HAP-1 (cell line): ENCODE measurements at regions not wholly inside any gene's neighbourhood (a gene's known extent, or its start where the extent isn't known, plus 50 kb on each side); places are given as distances from the start of the nearest gene placed in this dataset.
A peak's percentile ranks its signal among the peaks of the same experiment; 100 is the strongest.

Experiments
- DNase-seq, 2 experiments: peaks; one replicate each; pipeline ENCODE4 v3.0.0-alpha.2; 2016 to 2020; ENCODE audit warnings: low spot score in 2 of 2
- H3K27me3 ChIP-seq: fragments of 250-450 bp; sonication (Bioruptor Pico); 2 replicates; pipeline ENCODE4 v1.5.1; 2020; ENCODE audit warnings: low read depth, mild to moderate bottlenecking, moderate library complexity
- H3K36me3 ChIP-seq: fragments of 250-450 bp; sonication (Bioruptor Pico); replicated peaks from 2 replicates; pipeline ENCODE4 v1.5.1; 2020; ENCODE audit warnings: mild to moderate bottlenecking
- H3K4me1 ChIP-seq: fragments of 250-450 bp; sonication (Bioruptor Pico); 2 replicates; pipeline ENCODE4 v1.5.1; 2020; ENCODE audit warnings: mild to moderate bottlenecking
- H3K4me3 ChIP-seq: fragments of 250-450 bp; sonication (Bioruptor Pico); 2 replicates; pipeline ENCODE4 v1.5.1; 2020; ENCODE audit warnings: mild to moderate bottlenecking, moderate library complexity
- H3K9me3 ChIP-seq: fragments of 250-450 bp; sonication (Bioruptor Pico); 2 replicates; pipeline ENCODE4 v1.5.1; 2020; ENCODE audit warnings: mild to moderate bottlenecking, moderate library complexity
- in situ Hi-C: fragments of 300-500 bp; cut with MboI; formaldehyde crosslinking; loops from 3 replicates; pipeline ENCODE4 v1.14.3; 2020; ENCODE audit warnings: low sequenced_read_pairs, inconsistent platforms, mixed read lengths

DNA sequence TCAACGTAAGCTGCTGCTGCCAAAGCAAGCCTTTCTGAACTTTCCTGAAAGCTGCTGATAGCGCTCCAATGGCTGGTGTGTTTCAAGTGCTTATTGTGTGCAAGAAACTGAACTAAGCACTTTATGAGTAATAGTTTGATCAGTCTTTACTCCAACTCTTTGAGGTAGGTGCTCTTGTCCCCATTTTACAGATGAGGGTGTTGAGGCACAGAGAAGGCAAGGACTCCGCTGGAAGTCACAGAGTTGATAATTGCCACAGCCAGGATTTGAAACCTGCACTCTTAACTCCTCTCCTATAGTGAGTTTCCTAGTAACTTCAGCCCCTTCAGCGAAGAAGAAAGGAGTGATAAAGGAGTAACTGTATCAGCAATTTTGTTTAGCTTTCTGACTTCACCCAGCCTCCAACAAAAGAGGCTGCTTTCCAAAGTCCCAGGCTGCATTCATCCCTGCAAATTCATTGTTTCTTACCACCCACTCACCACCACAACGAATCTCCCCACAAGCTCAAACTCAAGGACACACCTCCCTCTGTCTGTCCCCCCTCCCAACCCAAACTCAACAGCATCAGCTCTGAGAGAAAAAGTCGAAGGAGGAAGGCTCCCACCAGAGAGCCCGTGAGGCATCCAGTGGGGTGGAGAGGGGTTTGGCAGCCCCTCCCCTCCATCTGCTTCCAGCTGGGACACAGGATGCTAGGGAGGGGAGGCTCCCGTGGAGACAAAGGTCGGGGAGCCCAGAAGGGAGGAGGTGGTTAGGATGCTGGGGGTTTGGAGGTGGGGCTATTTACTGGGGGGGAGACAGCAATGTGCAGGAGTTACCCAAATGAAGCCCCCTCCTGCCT lies 139.6 kb downstream of the NAV1 start:
- no peaks in the 10 kb centered on the region for H3K9me3 ChIP-seq
- DNase-seq: no peak
- H3K27me3 ChIP-seq: peaks cover 3% of the 10 kb centered on the region; the same call in 1 of the 2 replicates
- H3K4me3 ChIP-seq: no peak overlapping the region
- in situ Hi-C loops: no loop called here
- no peaks in the 10 kb centered on the region for H3K4me1 ChIP-seq
- no peaks in the 10 kb centered on the region for H3K36me3 ChIP-seq

DNA sequence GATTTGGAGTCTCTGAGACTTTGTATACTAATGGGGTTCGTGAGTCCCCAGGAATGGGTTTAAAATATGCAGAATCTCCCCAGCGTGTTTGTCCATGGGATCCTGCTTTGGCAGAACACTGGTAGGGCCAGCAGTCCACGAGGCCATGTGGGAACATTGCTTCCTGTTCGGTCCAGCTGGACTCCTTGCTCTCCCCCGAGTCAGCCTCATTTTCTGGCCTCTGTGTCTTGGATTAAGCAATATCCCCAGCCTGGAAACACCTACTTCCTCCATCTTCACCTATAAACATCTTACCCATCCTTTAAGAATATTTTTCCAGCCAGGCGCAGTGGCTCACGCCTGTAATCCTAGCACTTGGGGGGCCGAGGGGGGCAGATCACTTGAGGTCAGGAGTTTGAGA lies 142.4 kb downstream of the NAV1 start:
- Histone ChIP-seq H3K4me3 (no peak overlapping the region), H3K27me3 (peaks cover 7% of the 10 kb centered on the region; the same call in 1 of the 2 replicates), H3K36me3 (no peaks in the 10 kb centered on the region), H3K4me1 (no peaks in the 10 kb centered on the region), H3K9me3 (no peaks in the 10 kb centered on the region)
- in situ Hi-C loops: no loop called here
- no peak for DNase-seq

DNA sequence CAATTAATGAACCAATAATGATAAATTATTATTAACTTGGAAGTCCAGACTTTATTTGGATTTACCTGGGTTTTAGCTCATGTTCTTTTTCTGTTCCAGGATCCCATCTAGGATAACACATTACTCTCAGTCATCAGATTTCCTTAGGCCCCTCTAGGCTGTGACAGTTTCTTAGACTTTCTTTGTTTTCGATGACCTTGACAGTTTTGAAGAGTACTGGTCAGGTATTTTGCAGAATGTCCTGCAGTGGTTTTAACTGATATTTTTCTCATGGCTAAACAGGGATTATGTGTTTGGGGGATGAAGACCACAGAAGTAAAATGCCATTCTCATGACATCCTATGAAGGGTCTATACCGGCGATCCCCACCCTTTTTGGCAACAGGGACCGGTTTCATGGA lies 144.0 kb downstream of the NAV1 start:
- no peaks in the 10 kb centered on the region for H3K36me3 ChIP-seq
- no peaks in the 10 kb centered on the region for H3K4me1 ChIP-seq
- no peak for DNase-seq
- H3K27me3 ChIP-seq: peaks cover 10% of the 10 kb centered on the region; the same call in 1 of the 2 replicates
- no peak overlapping the region for H3K4me3 ChIP-seq
- in situ Hi-C loops: no loop called here
- H3K9me3 ChIP-seq: no peaks in the 10 kb centered on the region

DNA sequence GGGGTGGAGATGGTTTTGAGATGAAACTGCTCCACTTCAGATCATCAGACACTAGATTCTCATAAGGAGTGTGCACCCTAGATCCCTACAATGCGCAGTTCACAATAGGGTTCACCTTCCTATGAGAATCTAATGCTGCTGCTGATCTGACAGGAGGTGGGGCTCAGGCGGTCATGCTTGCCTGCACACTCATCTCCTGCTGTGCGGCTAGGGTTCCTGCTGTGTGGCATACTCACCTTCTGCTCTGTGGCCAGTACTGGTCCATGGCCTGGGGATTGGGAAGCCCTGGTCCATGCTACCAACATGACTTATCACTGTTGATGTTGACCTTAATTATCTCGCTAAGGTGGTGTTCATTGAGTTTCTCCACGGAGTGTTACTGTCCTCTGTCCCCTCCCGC lies 144.5 kb downstream of the NAV1 start:
- H3K36me3 ChIP-seq: no peaks in the 10 kb centered on the region
- H3K4me1 ChIP-seq: no peaks in the 10 kb centered on the region
- in situ Hi-C loops: no loop called here
- peaks cover 7% of the 10 kb centered on the region; the same call in 1 of the 2 replicates for H3K27me3 ChIP-seq
- DNase-seq: no peak
- no peaks in the 10 kb centered on the region for H3K9me3 ChIP-seq
- no peak overlapping the region for H3K4me3 ChIP-seq

DNA sequence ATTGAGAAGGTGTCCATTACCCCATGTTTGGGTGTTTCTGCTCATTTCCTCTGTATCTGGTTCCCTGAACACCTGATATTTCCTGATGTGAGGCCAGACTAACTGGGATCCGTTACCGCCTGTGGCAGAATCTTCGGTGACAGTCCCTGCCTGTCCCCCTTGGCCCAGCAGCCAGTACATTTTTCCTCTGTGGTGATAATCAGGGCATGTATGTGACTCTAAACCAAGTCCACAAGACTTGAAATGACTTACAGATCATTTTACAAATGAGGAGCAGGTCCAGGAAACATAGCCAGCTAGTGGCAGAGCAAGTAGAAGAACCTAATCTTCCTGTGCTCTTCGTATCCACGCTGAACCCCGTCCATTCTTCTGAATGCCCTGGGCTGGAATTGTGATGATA lies 143.5 kb upstream of the IPO9 start:
- Histone ChIP-seq H3K4me3 (no peak overlapping the region), H3K27me3 (peaks cover 7% of the 10 kb centered on the region; the same call in 1 of the 2 replicates), H3K36me3 (no peaks in the 10 kb centered on the region), H3K4me1 (no peaks in the 10 kb centered on the region), H3K9me3 (no peaks in the 10 kb centered on the region)
- DNase-seq: no peak
- in situ Hi-C loops: no loop called here

DNA sequence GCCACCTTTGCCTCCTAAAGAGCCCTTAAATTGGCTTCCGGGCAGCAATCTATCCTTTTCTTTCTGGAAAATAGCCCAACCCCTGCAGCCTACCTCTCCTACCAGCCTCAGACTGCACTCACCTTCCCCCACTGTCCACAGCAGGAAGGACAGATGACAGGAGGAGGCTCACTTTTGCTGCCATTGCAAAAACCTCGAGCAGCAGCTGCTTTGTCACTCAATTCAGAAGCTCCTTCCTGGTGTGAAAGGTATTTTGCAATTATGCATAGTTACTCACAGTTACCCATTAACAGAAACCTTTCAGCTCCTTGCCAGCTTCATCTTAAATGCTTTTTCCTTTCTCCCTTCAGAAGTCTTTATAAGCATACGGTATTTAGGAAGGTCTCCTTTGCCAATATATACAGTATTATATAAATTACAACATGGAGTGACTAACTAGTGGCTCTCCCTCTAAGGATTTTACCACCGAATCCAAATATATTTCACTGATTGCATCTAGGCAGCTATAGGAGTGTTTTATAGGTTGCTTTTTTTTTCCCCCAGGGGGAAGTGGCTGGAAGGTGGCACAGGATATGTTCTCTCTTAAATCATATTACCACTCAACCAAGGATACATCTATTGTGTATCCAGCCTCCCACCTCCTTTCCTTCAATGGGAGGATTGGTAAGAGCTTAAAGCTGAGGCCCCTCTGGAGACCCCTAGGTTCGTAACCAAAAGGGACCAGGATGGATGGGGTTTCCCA lies 142.1 kb upstream of the IPO9 start:
- Histone ChIP-seq H3K4me3 (no peak overlapping the region), H3K36me3 (no peaks in the 10 kb centered on the region), H3K4me1 (no peaks in the 10 kb centered on the region), H3K9me3 (no peaks in the 10 kb centered on the region), H3K27me3 (peaks cover 7% of the 10 kb centered on the region; the same call in 1 of the 2 replicates)
- DNase-seq: no peak
- in situ Hi-C loops: no loop called here

DNA sequence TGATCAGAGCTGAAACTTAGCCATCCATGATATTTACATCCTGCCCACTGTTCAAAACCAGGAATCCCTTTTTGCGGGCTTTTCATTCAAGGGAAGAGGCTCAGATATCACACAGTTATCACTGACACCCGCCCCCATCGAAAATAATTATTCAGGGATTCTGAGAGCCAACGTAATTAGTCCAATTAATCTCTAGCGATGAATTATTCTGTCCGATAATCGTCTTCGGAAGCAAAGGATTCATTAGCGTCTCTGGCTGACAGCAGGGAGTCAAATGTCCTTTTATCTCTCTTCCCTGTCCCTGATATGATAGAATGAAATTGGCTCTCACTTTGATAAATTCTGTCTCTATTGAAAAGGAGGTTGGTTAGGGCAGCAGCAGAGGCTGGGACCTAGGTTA lies 140.4 kb upstream of the IPO9 start:
- Histone ChIP-seq H3K9me3 (no peaks in the 10 kb centered on the region), H3K27me3 (peaks cover 7% of the 10 kb centered on the region; the same call in 1 of the 2 replicates), H3K4me3 (no peak overlapping the region), H3K4me1 (no peaks in the 10 kb centered on the region), H3K36me3 (no peaks in the 10 kb centered on the region)
- in situ Hi-C loops: no loop called here
- no peak for DNase-seq

DNA sequence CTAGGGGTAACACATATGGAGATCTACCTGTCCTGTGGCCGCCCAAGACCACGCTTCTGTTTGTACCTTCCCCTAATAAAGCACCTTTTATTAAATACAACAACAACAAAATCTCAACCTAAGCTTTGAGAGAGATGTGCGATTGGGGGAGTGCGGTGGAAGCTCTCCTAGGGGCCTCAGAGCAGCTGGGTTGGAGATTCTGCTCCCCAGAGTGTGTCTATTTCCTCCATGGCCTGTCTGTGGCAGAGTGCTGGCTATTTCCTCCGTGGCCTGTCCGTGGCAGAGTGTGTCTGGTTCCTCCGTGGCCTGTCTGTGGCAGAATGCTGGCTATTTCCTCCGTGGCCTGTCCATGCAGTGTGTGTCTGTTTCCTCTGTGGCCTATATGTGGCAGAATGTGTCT lies 139.3 kb upstream of the IPO9 start:
- in situ Hi-C loops: no loop called here
- H3K27me3 ChIP-seq: peaks cover 2% of the 10 kb centered on the region; the same call in 1 of the 2 replicates
- DNase-seq: no peak
- H3K9me3 ChIP-seq: no peaks in the 10 kb centered on the region
- no peak overlapping the region for H3K4me3 ChIP-seq
- H3K4me1 ChIP-seq: no peaks in the 10 kb centered on the region
- H3K36me3 ChIP-seq: no peaks in the 10 kb centered on the region

DNA sequence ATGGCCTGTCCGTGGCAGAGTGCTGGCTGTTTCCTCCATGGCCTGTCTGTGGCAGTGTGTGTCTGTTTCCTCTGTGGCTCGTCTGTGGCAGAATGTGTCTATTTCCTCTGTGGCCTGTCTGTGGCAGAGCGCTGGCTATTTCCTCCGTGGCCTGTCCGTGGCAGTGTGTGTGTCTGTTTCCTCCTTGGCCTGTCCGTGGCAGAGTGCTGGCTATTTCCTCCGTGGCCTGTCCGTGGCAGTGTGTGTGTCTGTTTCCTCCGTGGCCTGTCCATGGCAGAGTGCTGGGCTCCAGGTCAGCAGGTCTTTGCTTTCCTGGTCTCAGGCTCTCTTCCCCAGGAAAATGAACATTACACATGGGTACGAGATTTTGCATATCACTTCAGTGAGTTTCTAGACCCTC lies 138.4 kb upstream of the IPO9 start:
- in situ Hi-C loops: no loop called here
- no peaks in the 10 kb centered on the region for H3K4me1 ChIP-seq

DNA sequence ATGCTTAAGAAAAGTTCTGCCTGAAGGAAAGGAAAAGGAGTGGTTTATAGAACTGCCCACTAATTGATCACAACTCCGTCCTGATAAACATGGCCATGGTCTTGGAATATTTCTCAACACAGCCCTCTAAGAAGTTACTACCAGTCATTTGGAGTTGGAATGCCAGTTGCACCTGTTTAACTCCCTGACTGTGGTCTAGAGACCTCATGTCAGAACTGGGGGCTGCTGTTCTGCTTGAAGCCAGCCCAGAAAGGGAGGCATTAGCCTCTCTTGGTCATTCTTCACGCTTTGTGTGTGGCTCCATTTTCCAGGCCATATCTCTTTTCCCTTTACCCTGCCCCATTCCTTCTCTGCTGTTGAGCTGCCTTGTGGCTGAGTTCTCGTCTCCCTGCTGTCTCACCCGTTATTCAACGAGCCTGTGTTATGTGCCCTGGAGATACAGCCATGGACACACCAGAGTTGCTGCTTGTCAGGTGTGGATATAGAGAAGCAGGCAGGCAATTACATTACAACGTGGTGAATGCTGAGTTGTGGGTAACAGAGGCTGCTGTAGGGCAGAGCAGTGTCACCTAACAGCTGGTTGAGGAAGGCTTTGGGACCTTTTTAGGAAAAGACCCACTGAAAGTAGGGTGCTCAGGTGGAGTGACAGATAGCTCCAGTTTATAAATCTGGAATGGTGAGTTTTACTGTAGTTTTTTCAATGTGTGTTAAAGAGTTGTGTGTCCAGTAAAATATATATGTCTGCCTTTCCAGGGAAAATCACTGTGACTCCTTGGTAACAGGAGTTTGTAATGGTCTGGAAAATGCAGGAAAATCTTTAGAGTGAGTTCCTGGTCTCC lies 137.0 kb upstream of the IPO9 start:
- in situ Hi-C loops: no loop called here
- no peaks in the 10 kb centered on the region for H3K36me3 ChIP-seq
- no peaks in the 10 kb centered on the region for H3K9me3 ChIP-seq
- H3K4me1 ChIP-seq: no peaks in the 10 kb centered on the region
- DNase-seq: no peak
- H3K27me3 ChIP-seq: peaks cover under 1% of the 10 kb centered on the region; the same call in 1 of the 2 replicates
- H3K4me3 ChIP-seq: no peak overlapping the region

More for the DNA sequence above, 138.4 kb upstream of the IPO9 start:
- no peaks in the 10 kb centered on the region for H3K9me3 ChIP-seq
- DNase-seq: no peak
- no peaks in the 10 kb centered on the region for H3K36me3 ChIP-seq
- peaks cover 2% of the 10 kb centered on the region; the same call in 1 of the 2 replicates for H3K27me3 ChIP-seq
- H3K4me3 ChIP-seq: no peak overlapping the region

DNA sequence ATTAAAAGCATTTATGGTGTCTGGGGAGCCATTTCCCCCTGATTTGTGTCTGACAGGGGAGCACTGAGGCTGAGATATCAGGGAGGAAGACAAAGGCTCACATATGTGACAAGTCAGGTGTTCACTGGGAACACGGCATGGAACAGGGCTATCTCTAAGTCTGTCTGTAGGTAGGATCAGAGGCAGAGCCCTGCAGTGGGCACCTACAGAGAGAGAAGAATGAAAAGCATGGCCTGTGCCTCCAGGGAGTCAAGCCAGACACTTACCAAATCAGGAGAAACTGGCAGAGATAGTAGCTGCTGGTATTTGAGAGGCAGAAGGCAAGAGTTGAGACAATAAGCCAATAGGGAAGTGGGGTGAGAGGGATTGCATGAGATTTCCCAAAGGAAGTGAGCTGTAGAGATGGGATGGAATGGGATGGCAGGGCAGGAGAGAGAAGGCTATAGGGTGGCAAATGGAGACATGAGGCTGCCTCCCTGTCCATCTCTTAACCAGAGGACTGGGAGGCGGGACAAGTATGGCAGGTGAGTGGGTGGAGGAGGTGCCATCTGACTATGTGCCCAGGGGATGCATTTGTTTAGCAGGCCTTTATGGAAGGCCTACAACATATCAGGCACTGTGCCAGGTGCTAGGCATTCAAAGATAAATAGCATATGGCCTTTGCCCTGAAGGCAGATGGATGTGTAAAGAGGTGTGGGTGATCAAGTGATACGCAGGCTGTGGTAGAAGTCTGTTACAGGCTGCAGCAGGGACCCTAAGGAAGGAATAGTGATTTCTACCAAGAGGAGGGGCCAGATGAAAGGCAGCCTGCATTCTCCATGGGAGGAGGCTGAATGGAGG lies 136.2 kb upstream of the IPO9 start:
- in situ Hi-C loops: no loop called here
- no peaks in the 10 kb centered on the region for H3K9me3 ChIP-seq
- H3K4me1 ChIP-seq: no peaks in the 10 kb centered on the region
- no peaks in the 10 kb centered on the region for H3K36me3 ChIP-seq
- no peak overlapping the region for H3K4me3 ChIP-seq
- no peak for DNase-seq
- no peaks in the 10 kb centered on the region for H3K27me3 ChIP-seq

DNA sequence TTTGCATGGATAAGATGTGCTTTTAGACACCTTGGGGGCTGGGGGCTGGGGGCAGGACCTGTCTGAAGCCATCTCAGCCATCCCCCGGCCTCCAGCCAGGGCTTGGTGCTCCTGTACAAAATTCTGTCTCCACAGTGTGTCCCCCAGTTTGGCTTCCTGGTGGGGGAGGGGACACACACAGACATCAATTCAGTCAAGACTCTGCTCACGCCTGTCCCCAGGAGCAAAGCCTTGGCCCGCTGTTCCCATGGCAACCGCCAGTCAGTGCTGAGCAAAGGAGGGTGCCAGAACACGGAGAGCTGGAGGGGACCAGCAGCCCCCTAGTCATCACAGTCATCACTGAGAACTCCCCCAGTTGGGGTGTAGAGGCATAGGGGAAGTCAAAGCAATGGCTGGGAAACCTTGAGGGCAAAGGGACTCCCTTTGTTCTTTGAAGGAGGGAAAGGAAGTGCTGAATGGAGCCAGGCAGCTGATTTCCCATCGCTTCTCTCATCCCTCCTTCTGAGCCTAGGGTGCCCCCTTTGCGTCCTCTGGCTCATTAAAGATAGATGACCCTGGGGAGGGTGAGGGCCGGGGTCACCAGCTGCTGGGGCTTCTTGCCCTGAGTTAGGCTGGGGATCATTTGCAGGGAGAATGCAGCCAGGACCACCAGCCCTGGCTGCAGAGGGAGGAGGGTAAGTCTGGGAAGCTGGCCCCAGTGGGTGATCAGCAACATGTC lies 134.9 kb upstream of the IPO9 start:
- no peaks in the 10 kb centered on the region for H3K27me3 ChIP-seq
- H3K4me3 ChIP-seq: no peak overlapping the region
- H3K9me3 ChIP-seq: no peaks in the 10 kb centered on the region
- H3K36me3 ChIP-seq: no peaks in the 10 kb centered on the region
- in situ Hi-C loops: no loop called here
- peak in 1 of 2 experiments; percentile 38 for DNase-seq
- H3K4me1 ChIP-seq: no peaks in the 10 kb centered on the region
